ENCODE measurements at regions not wholly inside any gene's neighbourhood (a gene's known extent, or its start where the extent isn't known, plus 50 kb on each side); places are given as distances from the start of the nearest gene placed in this dataset.

DNA sequence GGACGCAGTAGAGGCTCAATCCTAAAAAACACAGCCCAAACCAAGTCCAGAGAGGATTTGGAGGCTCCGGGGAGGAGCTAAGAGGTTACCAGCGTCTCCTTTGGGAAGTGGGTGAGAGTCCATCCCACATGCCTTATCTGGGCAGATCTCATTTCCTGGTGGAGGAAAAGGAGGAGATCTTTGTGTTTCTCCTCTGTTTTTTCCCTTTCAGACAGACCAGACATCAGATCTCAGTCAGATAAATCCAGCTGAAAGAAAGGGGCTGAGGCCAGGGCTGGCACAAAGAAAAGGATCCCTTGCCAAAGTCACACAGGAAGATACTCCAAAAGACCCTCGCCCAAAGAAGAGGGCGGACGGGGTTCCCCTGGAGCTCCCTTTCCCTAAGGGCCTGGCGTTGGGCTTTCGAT lies 58.3 kb upstream of the COMTD1 start:
- DNase-seq: no peak

DNA sequence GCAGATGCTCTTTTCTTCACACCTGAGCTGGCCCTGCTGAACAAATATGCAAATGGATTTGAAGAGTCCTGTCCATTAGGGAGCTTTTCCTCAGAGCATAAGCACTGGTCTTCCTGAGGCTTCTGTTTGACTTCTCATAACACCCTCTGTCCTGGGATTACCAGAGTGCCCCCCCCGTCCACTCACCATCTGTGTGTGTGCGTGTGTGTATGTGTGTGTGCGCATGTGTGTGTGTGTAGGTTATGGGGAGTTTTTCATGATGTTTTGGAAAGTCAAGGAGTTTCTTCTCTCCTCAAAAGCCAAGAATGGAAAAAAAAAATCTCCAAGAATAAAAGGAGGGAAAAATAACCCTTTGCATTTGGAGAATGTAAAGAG lies 57.7 kb upstream of the COMTD1 start:
- DNase-seq: no peak

DNA sequence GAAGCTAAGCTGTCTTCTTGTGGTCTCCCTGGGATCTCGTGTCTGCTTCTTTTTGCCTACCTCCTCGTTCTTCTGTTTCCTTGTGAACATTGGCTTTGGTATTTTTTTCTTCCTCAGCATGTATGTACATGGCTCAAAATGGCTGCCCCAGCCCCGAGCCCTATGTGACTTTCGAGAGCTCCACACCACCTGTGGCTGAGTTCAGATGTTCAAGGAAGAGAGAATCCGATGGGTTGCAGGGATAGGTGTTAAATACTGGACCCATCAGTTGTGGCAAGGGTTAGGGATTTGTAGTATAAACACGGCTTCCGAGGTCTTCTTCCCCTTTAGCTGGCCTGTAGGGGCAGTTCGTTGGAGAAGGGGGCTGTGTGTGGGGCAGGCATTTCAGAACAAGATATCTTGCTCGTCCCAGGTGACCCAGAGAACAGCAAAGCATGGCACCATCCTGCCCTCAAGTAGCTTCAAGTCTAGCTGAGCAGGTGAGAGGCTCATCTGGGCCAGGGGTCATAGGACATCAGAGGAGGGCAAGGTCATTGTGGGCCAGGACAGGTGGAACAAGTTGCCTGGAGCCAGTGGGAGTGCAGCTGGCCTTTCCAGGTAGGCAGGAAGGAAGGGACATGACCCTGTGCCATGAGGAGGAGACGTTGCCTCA lies 57.2 kb upstream of the COMTD1 start:
- DNase-seq: no peak

DNA sequence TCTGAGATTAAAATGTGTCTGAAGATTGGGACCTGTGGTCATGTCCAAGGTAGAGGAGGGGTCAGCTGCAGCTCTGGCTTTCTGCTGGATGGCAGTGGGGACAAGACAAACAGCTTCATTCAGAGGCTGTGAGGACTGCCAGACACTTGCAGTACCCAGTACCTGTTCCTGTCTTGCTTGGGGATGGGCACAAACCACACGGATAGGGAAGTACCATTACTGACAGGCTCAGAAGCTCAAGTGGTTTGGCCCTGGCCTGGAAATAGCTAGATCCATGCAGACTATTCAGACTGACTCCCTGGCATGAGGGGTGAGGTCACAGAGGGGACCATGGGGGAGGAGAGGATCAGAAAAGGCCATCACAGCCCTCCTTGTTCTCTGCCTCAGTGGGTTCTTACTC lies 56.0 kb upstream of the COMTD1 start:
- DNase-seq: no peak

DNA sequence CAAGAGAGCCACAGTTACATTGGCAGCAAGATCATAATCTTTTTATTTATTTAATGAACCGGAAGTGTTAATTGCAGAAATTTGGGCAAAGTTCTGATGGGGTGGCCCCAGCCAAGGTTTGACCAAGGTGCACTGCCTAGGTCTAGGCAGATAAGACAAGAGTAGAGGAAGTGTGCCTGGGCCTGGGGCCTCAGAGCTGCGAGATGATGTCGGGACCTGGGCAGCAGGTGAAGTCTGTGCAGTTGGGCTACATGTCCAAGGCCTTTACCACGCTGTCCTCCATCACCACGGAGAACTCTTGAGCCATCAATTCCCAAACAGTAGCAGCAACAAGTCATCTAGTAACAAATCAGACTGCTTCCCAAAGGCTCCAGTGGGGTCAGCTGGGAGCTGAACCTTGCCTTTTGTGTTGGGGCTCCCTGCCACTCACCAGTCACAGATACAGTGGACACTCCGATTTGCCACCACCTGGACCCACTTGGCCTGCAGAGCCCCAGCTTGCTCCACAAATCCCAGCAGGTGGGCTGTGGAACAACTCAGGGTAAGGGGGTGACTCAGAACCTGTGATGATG lies 52.5 kb upstream of the COMTD1 start:
- no peak for DNase-seq

DNA sequence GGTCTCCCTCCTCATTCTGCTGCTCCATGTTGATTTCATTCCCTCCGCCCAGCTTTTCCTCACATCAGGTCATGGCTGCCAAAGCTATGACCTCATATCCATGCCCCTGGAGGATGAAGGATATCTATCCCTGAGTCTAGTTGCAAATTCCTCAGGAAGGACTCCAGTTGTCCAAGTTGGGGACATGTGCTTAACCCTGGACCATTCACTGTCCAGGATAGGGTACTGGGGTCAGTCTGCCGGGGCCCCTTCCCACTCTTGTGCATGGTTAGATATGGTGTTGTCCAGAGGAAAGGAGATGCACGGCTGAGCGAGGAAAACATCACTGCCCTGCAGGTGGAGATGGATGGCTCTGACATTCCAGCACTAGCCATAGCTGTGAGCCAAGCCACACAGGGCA lies 51.9 kb upstream of the COMTD1 start:
- no peak for DNase-seq

DNA sequence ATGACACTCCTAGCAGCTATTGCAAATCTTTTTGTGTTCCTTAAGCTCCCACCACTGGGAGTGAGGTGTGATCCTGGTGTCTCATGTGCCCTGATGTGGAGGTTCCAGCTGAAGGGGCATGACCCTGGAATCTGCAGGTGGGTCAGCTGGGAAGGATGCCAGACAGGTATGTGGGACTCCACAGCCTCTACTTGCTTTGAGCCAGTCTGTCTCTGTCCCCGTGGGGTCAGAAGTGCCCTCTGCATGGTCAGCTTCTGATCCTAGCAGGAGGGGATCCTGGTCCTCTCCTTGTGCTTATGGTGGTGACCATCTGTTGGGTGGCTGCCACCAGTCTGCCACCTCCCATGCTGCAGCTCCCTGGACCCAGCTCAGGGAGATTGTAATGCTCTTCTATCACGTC lies 51.1 kb upstream of the COMTD1 start:
- no peak for DNase-seq

Data from CD4-positive, alpha-beta T cell treated with Interleukin-21 for 1 hour (primary cell).